HCT116 (cell line): ENCODE measurements at regions not wholly inside any gene's neighbourhood (a gene's known extent, or its start where the extent isn't known, plus 50 kb on each side); places are given as distances from the start of the nearest gene placed in this dataset.

ENCODE experiments used
- ATAC-seq: fragments of 200-7000 bp; cut with Tn5 transposase; 2 replicates; pipeline ENCODE4 v1.9.1; 2020; ENCODE audit warnings: mild to moderate bottlenecking, moderate library complexity
- BruUV-seq: library from RNA; stranded (reverse); fragments of 400-500 nt; replicated peaks from 2 replicates; lab custom pipeline; 2021; lab: Mats Ljungman, UMichigan
- CTCF ChIA-PET: fragments of 300-600 bp; sonication (Branson Sonifier 250); formaldehyde crosslinking; loops from one replicate; lab custom pipeline; 2021; ENCODE audit warnings: antibody characterized with exemption; lab: Charles Lee
- POLR2A ChIA-PET: fragments of 300-600, 350-600 bp; sonication (Branson Sonifier 250); formaldehyde crosslinking; loops from one replicate; lab custom pipeline; 2021; ENCODE audit warnings: antibody characterized with exemption; lab: Charles Lee
- RAD21 ChIA-PET, 2 experiments: fragments of 300-600 bp; sonication (Branson Sonifier 250); formaldehyde crosslinking; loops; one replicate each; lab custom pipeline; 2023; ENCODE audit warnings: low total read pairs in 2 of 2; ENCODE audit not compliant: uncharacterized antibody in 2 of 2, unreplicated experiment in 2 of 2, low non-redundant PET in 1 of 2; lab: Charles Lee
- DNase-seq: peaks from one replicate; pipeline ENCODE4 v3.0.0-alpha.2; 2010; ENCODE audit warnings: low read depth, low spot score
- H2AFZ ChIP-seq: fragments of 200-600 bp; shearing (Covaris generic), sonication (generic); 2 replicates; pipeline ENCODE4 v1.6.1; 2017; ENCODE audit warnings: low read depth, mixed run types, mixed read lengths, antibody characterized with exemption, low read length; ENCODE audit not compliant: poor library complexity, severe bottlenecking
- H3K27ac ChIP-seq: 2 replicates; pipeline ENCODE4 v1.5.1; 2012; ENCODE audit warnings: low read depth, low read length
- H3K27me3 ChIP-seq: fragments of 200-600 bp; sonication (generic); 2 replicates; pipeline ENCODE4 v1.6.1; 2016; ENCODE audit warnings: mixed run types, low read length, mixed read lengths; ENCODE audit not compliant: insufficient read depth
- H3K36me3 ChIP-seq, 2 experiments: fragments of 200-500 bp in 1 of 2; fragments of 200-600 bp in 1 of 2; sonication (Bioruptor generic) in 1 of 2; sonication (generic) in 1 of 2; 2 replicates each; pipeline versions ENCODE4 v1.5.1 to v1.6.1; 2014 to 2016; ENCODE audit warnings: low read length in 2 of 2, inconsistent platforms in 1 of 2, mixed read lengths in 1 of 2, mixed run types in 1 of 2; ENCODE audit not compliant: insufficient read depth in 2 of 2, control insufficient read depth in 1 of 2
- H3K4me1 ChIP-seq, 2 experiments: fragments of 200-600 bp in 1 of 2; sonication (generic) in 1 of 2; 2 replicates each; pipeline versions ENCODE4 v1.5.1 to v1.6.1; 2012 to 2017; ENCODE audit warnings: low read length in 2 of 2, inconsistent platforms in 1 of 2, mild to moderate bottlenecking in 1 of 2, mixed read lengths in 1 of 2, mixed run types in 1 of 2, moderate library complexity in 1 of 2; ENCODE audit not compliant: insufficient read depth in 2 of 2, control insufficient read depth in 1 of 2
- H3K4me2 ChIP-seq: fragments of 200-600 bp; sonication (generic); 2 replicates; pipeline ENCODE4 v1.6.1; 2017; ENCODE audit warnings: mixed run types, low read length, mixed read lengths
- H3K4me3 ChIP-seq, 2 experiments: fragments of 200-600 bp in 1 of 2; sonication (generic) in 1 of 2; replicated peaks in 1 of 2; 2 replicates each; pipeline ENCODE4 v1.5.1; 2011 to 2016; ENCODE audit warnings: low read length in 2 of 2, control low read depth in 1 of 2, low read depth in 1 of 2, mild to moderate bottlenecking in 1 of 2, mixed read lengths in 1 of 2, mixed run types in 1 of 2
- H3K79me2 ChIP-seq: fragments of 200-600 bp; sonication (generic); 2 replicates; pipeline ENCODE4 v1.6.1; 2017; ENCODE audit warnings: mild to moderate bottlenecking, mixed run types, low read length, moderate library complexity, mixed read lengths; ENCODE audit not compliant: insufficient read depth
- H3K9ac ChIP-seq: fragments of 200-600 bp; sonication (generic); 2 replicates; pipeline ENCODE4 v1.6.1; 2016; ENCODE audit warnings: low read length, mixed read lengths
- H3K9me2 ChIP-seq: fragments of 200-600 bp; sonication (generic), shearing (Covaris generic); 2 replicates; pipeline ENCODE4 v1.6.1; 2017; ENCODE audit warnings: mixed run types, mild to moderate bottlenecking, moderate library complexity; ENCODE audit not compliant: insufficient read depth
- H3K9me3 ChIP-seq, 2 experiments: fragments of 200-500 bp in 1 of 2; fragments of 200-600 bp in 1 of 2; sonication (Bioruptor generic) in 1 of 2; sonication (generic) in 1 of 2; 2 replicates each; pipeline ENCODE4 v1.6.1; 2014 to 2017; ENCODE audit warnings: low read length in 2 of 2, mixed read lengths in 2 of 2, inconsistent platforms in 1 of 2, low read depth in 1 of 2, mild to moderate bottlenecking in 1 of 2, mixed run types in 1 of 2, moderate library complexity in 1 of 2; ENCODE audit not compliant: control insufficient read depth in 1 of 2, insufficient read depth in 1 of 2
- H4K20me1 ChIP-seq: fragments of 200-600 bp; sonication (generic), shearing (Covaris generic); 2 replicates; pipeline ENCODE4 v1.6.1; 2017; ENCODE audit warnings: mixed run types, mild to moderate bottlenecking, moderate library complexity; ENCODE audit not compliant: insufficient read depth
- ATF3 ChIP-seq: IDR thresholded peaks from 2 replicates; pipeline ENCODE4 v1.6.1; 2012
- CBX3 ChIP-seq: IDR thresholded peaks from 2 replicates; pipeline ENCODE4 v1.6.1; 2012; ENCODE audit warnings: low read depth
- CEBPB ChIP-seq: IDR thresholded peaks from 2 replicates; pipeline ENCODE4 v1.6.1; 2012; ENCODE audit warnings: low read depth
- EGR1 ChIP-seq: IDR thresholded peaks from 2 replicates; pipeline ENCODE4 v1.6.1; 2012; ENCODE audit warnings: low read depth
- ELF1 ChIP-seq: IDR thresholded peaks from 2 replicates; pipeline ENCODE4 v1.6.1; 2012; ENCODE audit warnings: low read depth, borderline replicate concordance
- EZH2 ChIP-seq: fragments of 200-600 bp; sonication (generic); IDR thresholded peaks from 2 replicates; pipeline ENCODE4 v1.6.1; 2017; ENCODE audit warnings: antibody characterized with exemption, mixed run types
- EZH2phosphoT487 ChIP-seq: fragments of 200-600 bp; IDR thresholded peaks from 2 replicates; pipeline ENCODE4 v1.6.1; 2018; ENCODE audit warnings: antibody characterized with exemption, borderline replicate concordance
- MAX ChIP-seq: IDR thresholded peaks from 2 replicates; pipeline ENCODE4 v1.6.1; 2012
- POLR2A ChIP-seq: IDR thresholded peaks from 2 replicates; pipeline ENCODE4 v1.7.0; 2011; ENCODE audit warnings: borderline replicate concordance; ENCODE audit not compliant: insufficient read depth, insufficient read length; ENCODE audit errors: extremely low read depth
- RAD21 ChIP-seq: IDR thresholded peaks from 2 replicates; pipeline ENCODE4 v1.6.1; 2012; ENCODE audit warnings: low read depth, mild to moderate bottlenecking
- SIN3A ChIP-seq: IDR thresholded peaks from 2 replicates; pipeline ENCODE4 v1.6.1; 2012; ENCODE audit warnings: low read depth
- SP1 ChIP-seq: IDR thresholded peaks from 2 replicates; pipeline ENCODE4 v1.6.1; 2012; ENCODE audit warnings: low read depth
- TCF7L2 ChIP-seq: IDR thresholded peaks from 2 replicates; pipeline ENCODE4 v1.7.0; 2011; ENCODE audit warnings: borderline replicate concordance, inconsistent platforms; ENCODE audit not compliant: insufficient read depth, insufficient read length; ENCODE audit errors: extremely low read depth
- YY1 ChIP-seq: IDR thresholded peaks from 2 replicates; pipeline ENCODE4 v1.6.1; 2011; ENCODE audit warnings: low read length, low read depth, moderate library complexity, mild to moderate bottlenecking; ENCODE audit not compliant: insufficient replicate concordance; ENCODE audit errors: extremely low read depth
- ZFX ChIP-seq: fragments of 450-650 bp; IDR thresholded peaks from 2 replicates; pipeline ENCODE4 v1.6.1; 2017
- intact Hi-C: fragments of 100-400 bp; cut with micrococcal nuclease; formaldehyde crosslinking; loops from 2 replicates; pipeline ENCODE4 v1.10.0; 2022
- TF ChIP-seq, protein P1 (sequence below): IDR thresholded peaks from 2 replicates; pipeline ENCODE4 v1.6.1; 2012; ENCODE audit warnings: low read depth
- TF ChIP-seq, protein P2 (sequence below): IDR thresholded peaks from 2 replicates; pipeline ENCODE4 v1.6.1; 2011; ENCODE audit warnings: mild to moderate bottlenecking, low read length, moderate library complexity; ENCODE audit not compliant: insufficient replicate concordance; ENCODE audit errors: extremely low read depth

GRCh38 chr11:45410391-45411227, 124.5 kb upstream of the SYT13 start:
- POLR2A ChIA-PET, result no interaction called here
- DNase-seq, result no peak
- RAD21 ChIA-PET, result no interaction called here
- Histone ChIP-seq H3K9ac (no peak overlapping the region), H2AFZ (no peak overlapping the region), H3K79me2 (no peaks in the 10 kb centered on the region), H3K4me2 (no peak overlapping the region), H3K4me3 (no peak overlapping the region), H3K9me2 (no peaks in the 10 kb centered on the region), H3K9me3 (no peaks in the 10 kb centered on the region), H4K20me1 (no peaks in the 10 kb centered on the region), H3K27ac (no peak overlapping the region), H3K4me1 (no peaks in the 10 kb centered on the region), H3K36me3 (no peaks in the 10 kb centered on the region), H3K27me3 (peaks cover 53% of the 10 kb centered on the region)
- CTCF ChIA-PET, result interaction anchor here (0.8 to 1.3 kb wide), 2 partner anchors 244 to 361 kb away, joined by 3 to 5 read pairs; no protein-coding TSS in a partner anchor
- ATAC-seq, result no peak
- no TSS peak for BruUV-seq
- TF ChIP-seq MAX, result no peak
- no peak for TF ChIP-seq POLR2A
- no peak for TF ChIP-seq YY1
- no peak for TF ChIP-seq TCF7L2
- TF ChIP-seq, protein P1, sequence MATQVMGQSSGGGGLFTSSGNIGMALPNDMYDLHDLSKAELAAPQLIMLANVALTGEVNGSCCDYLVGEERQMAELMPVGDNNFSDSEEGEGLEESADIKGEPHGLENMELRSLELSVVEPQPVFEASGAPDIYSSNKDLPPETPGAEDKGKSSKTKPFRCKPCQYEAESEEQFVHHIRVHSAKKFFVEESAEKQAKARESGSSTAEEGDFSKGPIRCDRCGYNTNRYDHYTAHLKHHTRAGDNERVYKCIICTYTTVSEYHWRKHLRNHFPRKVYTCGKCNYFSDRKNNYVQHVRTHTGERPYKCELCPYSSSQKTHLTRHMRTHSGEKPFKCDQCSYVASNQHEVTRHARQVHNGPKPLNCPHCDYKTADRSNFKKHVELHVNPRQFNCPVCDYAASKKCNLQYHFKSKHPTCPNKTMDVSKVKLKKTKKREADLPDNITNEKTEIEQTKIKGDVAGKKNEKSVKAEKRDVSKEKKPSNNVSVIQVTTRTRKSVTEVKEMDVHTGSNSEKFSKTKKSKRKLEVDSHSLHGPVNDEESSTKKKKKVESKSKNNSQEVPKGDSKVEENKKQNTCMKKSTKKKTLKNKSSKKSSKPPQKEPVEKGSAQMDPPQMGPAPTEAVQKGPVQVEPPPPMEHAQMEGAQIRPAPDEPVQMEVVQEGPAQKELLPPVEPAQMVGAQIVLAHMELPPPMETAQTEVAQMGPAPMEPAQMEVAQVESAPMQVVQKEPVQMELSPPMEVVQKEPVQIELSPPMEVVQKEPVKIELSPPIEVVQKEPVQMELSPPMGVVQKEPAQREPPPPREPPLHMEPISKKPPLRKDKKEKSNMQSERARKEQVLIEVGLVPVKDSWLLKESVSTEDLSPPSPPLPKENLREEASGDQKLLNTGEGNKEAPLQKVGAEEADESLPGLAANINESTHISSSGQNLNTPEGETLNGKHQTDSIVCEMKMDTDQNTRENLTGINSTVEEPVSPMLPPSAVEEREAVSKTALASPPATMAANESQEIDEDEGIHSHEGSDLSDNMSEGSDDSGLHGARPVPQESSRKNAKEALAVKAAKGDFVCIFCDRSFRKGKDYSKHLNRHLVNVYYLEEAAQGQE, result no peak
- TF ChIP-seq SIN3A, result no peak
- TF ChIP-seq CBX3, result no peak
- TF ChIP-seq ATF3, result no peak
- no peak for TF ChIP-seq EZH2
- no peak for TF ChIP-seq CEBPB
- TF ChIP-seq, protein P2, sequence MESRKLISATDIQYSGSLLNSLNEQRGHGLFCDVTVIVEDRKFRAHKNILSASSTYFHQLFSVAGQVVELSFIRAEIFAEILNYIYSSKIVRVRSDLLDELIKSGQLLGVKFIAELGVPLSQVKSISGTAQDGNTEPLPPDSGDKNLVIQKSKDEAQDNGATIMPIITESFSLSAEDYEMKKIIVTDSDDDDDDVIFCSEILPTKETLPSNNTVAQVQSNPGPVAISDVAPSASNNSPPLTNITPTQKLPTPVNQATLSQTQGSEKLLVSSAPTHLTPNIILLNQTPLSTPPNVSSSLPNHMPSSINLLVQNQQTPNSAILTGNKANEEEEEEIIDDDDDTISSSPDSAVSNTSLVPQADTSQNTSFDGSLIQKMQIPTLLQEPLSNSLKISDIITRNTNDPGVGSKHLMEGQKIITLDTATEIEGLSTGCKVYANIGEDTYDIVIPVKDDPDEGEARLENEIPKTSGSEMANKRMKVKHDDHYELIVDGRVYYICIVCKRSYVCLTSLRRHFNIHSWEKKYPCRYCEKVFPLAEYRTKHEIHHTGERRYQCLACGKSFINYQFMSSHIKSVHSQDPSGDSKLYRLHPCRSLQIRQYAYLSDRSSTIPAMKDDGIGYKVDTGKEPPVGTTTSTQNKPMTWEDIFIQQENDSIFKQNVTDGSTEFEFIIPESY, result no peak
- no peak for TF ChIP-seq ELF1
- TF ChIP-seq SP1, result no peak
- TF ChIP-seq RAD21, result no peak
- no peak for TF ChIP-seq EZH2phosphoT487
- no peak for TF ChIP-seq ZFX
- TF ChIP-seq EGR1, result no peak
- intact Hi-C loops, result no loop called here
